Common myeloid progenitor, CD34-positive (primary cell): ENCODE measurements at regions not wholly inside any gene's neighbourhood (a gene's known extent, or its start where the extent isn't known, plus 50 kb on each side); places are given as distances from the start of the nearest gene placed in this dataset.
"Not testable (repeated sequence)": the region's sequence is repeated elsewhere in the genome, so short reads cannot be mapped to it uniquely, and the experiment has no call there.

ENCODE experiments used
- CTCF ChIA-PET: fragments of 350-600 bp; sonication (Branson Sonifier 250); formaldehyde crosslinking; loops from one replicate; lab custom pipeline; 2021; ENCODE audit warnings: antibody characterized with exemption; lab: Charles Lee
- POLR2A ChIA-PET: fragments of 350-600 bp; sonication (Branson Sonifier 250); formaldehyde crosslinking; loops from one replicate; lab custom pipeline; 2021; ENCODE audit warnings: antibody characterized with exemption; lab: Charles Lee
- DNase-seq, 3 donors: peaks; one replicate each; pipeline versions ENCODE4 v3.0.0 to v3.0.0-alpha.2; 2013
- H3K27ac ChIP-seq, 2 experiments: 1 replicate in 1 of 2; 2 replicates in 1 of 2; pipeline ENCODE4 v1.7.0; 2013; ENCODE audit warnings: inconsistent platforms in 2 of 2, low read length in 2 of 2, mild to moderate bottlenecking in 2 of 2, low read depth in 1 of 2, moderate library complexity in 1 of 2; ENCODE audit not compliant: severe bottlenecking in 2 of 2, insufficient read depth in 1 of 2, poor library complexity in 1 of 2
- H3K27me3 ChIP-seq, 5 experiments: replicated peaks in 2 of 5; 1 replicate in 3 of 5; 2 replicates in 2 of 5; pipeline versions ENCODE4 v1.6.1 to v1.7.0; 2013; ENCODE audit warnings: low read length in 4 of 5, mild to moderate bottlenecking in 2 of 5, moderate library complexity in 2 of 5, inconsistent platforms in 1 of 5; ENCODE audit not compliant: insufficient read depth in 5 of 5, control insufficient read depth in 4 of 5
- H3K36me3 ChIP-seq, 4 experiments: 1 replicate in 2 of 4; 2 replicates in 2 of 4; pipeline versions ENCODE4 v1.6.1 to v1.7.0; 2013; ENCODE audit warnings: low read length in 3 of 4, control low read depth in 1 of 4, mild to moderate bottlenecking in 1 of 4; ENCODE audit not compliant: control insufficient read depth in 4 of 4, insufficient read depth in 4 of 4
- H3K4me1 ChIP-seq, 4 experiments: 1 replicate in 3 of 4; 2 replicates in 1 of 4; pipeline versions ENCODE4 v1.6.1 to v1.7.1; 2013; ENCODE audit warnings: low read length in 3 of 4, mild to moderate bottlenecking in 3 of 4, control low read depth in 1 of 4, inconsistent platforms in 1 of 4, moderate library complexity in 1 of 4; ENCODE audit not compliant: control insufficient read depth in 4 of 4, insufficient read depth in 4 of 4; ENCODE audit errors: control extremely low read depth in 1 of 4
- H3K4me3 ChIP-seq, 7 experiments: 1 replicate in 4 of 7; 2 replicates in 3 of 7; pipeline versions ENCODE4 v1.5.1 to v1.7.0; 2013; ENCODE audit warnings: mild to moderate bottlenecking in 7 of 7, low read length in 6 of 7, moderate library complexity in 6 of 7, inconsistent platforms in 2 of 7, low read depth in 2 of 7, control low read depth in 1 of 7; ENCODE audit not compliant: insufficient read depth in 4 of 7, control insufficient read depth in 1 of 7; ENCODE audit errors: extremely low read depth in 1 of 7
- H3K9me3 ChIP-seq, 5 experiments: 1 replicate in 4 of 5; 2 replicates in 1 of 5; pipeline versions ENCODE4 v1.6.1 to v1.7.1; 2013; ENCODE audit warnings: low read length in 4 of 5, mild to moderate bottlenecking in 2 of 5, inconsistent platforms in 1 of 5, low read depth in 1 of 5, moderate library complexity in 1 of 5; ENCODE audit not compliant: control insufficient read depth in 4 of 5, insufficient read depth in 2 of 5; ENCODE audit errors: control extremely low read depth in 1 of 5
- WGBS: methylation state at CpG from one replicate; pipeline ENCODE4 v1.1.5; 2013; ENCODE audit not compliant: insufficient coverage; 5-methylcytosine and 5-hydroxymethylcytosine counted together

GRCh38 chr2:41194230-41194629 lies 742.3 kb upstream of the SLC8A1 start:
- H3K4me1 ChIP-seq: no peaks in the 10 kb centered on the region
- 97% methylated on average over 5 of the region's 5 CpGs for WGBS
- H3K27ac ChIP-seq: no peak overlapping the region
- CTCF ChIA-PET: no interaction called here
- POLR2A ChIA-PET: no interaction called here
- H3K9me3 ChIP-seq: no peaks in the 10 kb centered on the region
- H3K4me3 ChIP-seq: no peak overlapping the region
- H3K27me3 ChIP-seq: no peaks in the 10 kb centered on the region
- no peak for DNase-seq
- no peaks in the 10 kb centered on the region for H3K36me3 ChIP-seq

GRCh38 chr2:41197781-41198180 lies 745.9 kb upstream of the SLC8A1 start:
- CTCF ChIA-PET: interaction anchor here (1.2 kb wide), 1 partner anchor 10 kb away, joined by 3 read pairs; no protein-coding TSS in a partner anchor
- WGBS: no CpG with 5 or more reads among the region's 4 CpGs
- POLR2A ChIA-PET: no interaction called here
- DNase-seq: no peak
- no peaks in the 10 kb centered on the region for H3K36me3 ChIP-seq
- H3K27ac ChIP-seq: no peak overlapping the region
- H3K4me3 ChIP-seq: no peak overlapping the region
- no peaks in the 10 kb centered on the region for H3K9me3 ChIP-seq
- no peaks in the 10 kb centered on the region for H3K4me1 ChIP-seq
- no peaks in the 10 kb centered on the region for H3K27me3 ChIP-seq

GRCh38 chr2:41199334-41199733 lies 747.4 kb upstream of the SLC8A1 start:
- POLR2A ChIA-PET: no interaction called here
- H3K27me3 ChIP-seq: no peaks in the 10 kb centered on the region

GRCh38 chr2:41204315-41204714 lies 752.4 kb upstream of the SLC8A1 start:
- H3K4me3 ChIP-seq: no peak overlapping the region

More at GRCh38 chr2:41199334-41199733, 747.4 kb upstream of the SLC8A1 start:
- no peaks in the 10 kb centered on the region for H3K9me3 ChIP-seq
- no peak overlapping the region for H3K4me3 ChIP-seq
- H3K27ac ChIP-seq: no peak overlapping the region
- CTCF ChIA-PET: no interaction called here
- WGBS: no CpG with 5 or more reads among the region's 1 CpG
- DNase-seq: no peak
- no peaks in the 10 kb centered on the region for H3K36me3 ChIP-seq
- H3K4me1 ChIP-seq: no peaks in the 10 kb centered on the region

GRCh38 chr2:41206004-41206403 lies 754.1 kb upstream of the SLC8A1 start:
- Histone ChIP-seq H3K36me3 (no peaks in the 10 kb centered on the region), H3K9me3 (no peaks in the 10 kb centered on the region), H3K27me3 (no peaks in the 10 kb centered on the region), H3K4me3 (no peak overlapping the region), H3K4me1 (no peaks in the 10 kb centered on the region), H3K27ac (no peak overlapping the region)
- ChIA-PET CTCF (interaction anchor here (0.5 kb wide), 1 partner anchor 85 kb away, joined by 5 read pairs; no protein-coding TSS in a partner anchor), POLR2A (no interaction called here)
- no peak for DNase-seq
- 100% methylated on average over 1 of the region's 1 CpG for WGBS

More at GRCh38 chr2:41204315-41204714, 752.4 kb upstream of the SLC8A1 start:
- Histone ChIP-seq H3K4me1 (no peaks in the 10 kb centered on the region), H3K27me3 (no peaks in the 10 kb centered on the region), H3K9me3 (no peaks in the 10 kb centered on the region), H3K27ac (no peak overlapping the region), H3K36me3 (no peaks in the 10 kb centered on the region)
- WGBS: 59% methylated on average over 2 of the region's 3 CpGs
- DNase-seq: no peak
- ChIA-PET CTCF (no interaction called here), POLR2A (no interaction called here)

- H3K9me3 ChIP-seq: no peaks in the 10 kb centered on the region
Measured at GRCh38 chr2:41207578-41207977, 755.7 kb upstream of the SLC8A1 start.

GRCh38 chr2:41210030-41210429 lies 758.1 kb upstream of the SLC8A1 start:
- H3K27me3 ChIP-seq, H3K27ac ChIP-seq, H3K9me3 ChIP-seq, H3K4me1 ChIP-seq, CTCF ChIA-PET, H3K36me3 ChIP-seq, POLR2A ChIA-PET, H3K4me3 ChIP-seq, DNase-seq: not testable (repeated sequence)
- 100% methylated on average over 3 of the region's 4 CpGs for WGBS

More at GRCh38 chr2:41207578-41207977, 755.7 kb upstream of the SLC8A1 start:
- H3K36me3 ChIP-seq: no peaks in the 10 kb centered on the region
- H3K27me3 ChIP-seq: no peaks in the 10 kb centered on the region
- CTCF ChIA-PET: no interaction called here
- POLR2A ChIA-PET: no interaction called here
- no peak overlapping the region for H3K27ac ChIP-seq
- no peak overlapping the region for H3K4me3 ChIP-seq
- H3K4me1 ChIP-seq: no peaks in the 10 kb centered on the region
- 95% methylated on average over 2 of the region's 2 CpGs for WGBS
- DNase-seq: peak in 2 of 3 donors; percentile 4 to 16
